GM21423 (cell line): ENCODE measurements at regions not wholly inside any gene's neighbourhood (a gene's known extent, or its start where the extent isn't known, plus 50 kb on each side); places are given as distances from the start of the nearest gene placed in this dataset.
"Not testable (repeated sequence)": the region's sequence is repeated elsewhere in the genome, so short reads cannot be mapped to it uniquely, and the experiment has no call there.

Experiments used
- ATAC-seq: cut with Tn5 transposase; IDR thresholded peaks from one replicate; pipeline ENCODE4 v1.9.1; 2021; ENCODE audit warnings: mild to moderate bottlenecking, moderate library complexity; ENCODE audit not compliant: unreplicated experiment

DNA sequence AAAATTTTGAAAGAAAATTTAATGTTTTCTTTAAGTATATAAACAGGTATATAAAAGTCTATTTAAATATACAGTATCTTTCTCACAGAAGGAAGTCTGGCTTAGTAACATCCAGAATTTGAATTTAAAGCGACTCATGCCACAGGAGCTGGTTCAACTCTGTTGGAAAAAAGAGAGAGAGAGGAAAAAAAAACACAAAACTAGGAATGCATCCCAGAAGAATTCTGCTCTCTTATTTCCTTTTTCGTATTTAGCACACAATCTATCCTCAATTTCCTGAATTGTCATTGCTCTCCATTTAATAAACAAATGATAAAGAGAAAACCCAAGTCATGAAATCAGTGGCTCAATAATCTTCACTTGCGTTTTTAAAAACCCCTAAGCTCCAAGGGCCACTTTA, 107.5 kb upstream of the SCAF8 start:
- no peak for ATAC-seq

DNA sequence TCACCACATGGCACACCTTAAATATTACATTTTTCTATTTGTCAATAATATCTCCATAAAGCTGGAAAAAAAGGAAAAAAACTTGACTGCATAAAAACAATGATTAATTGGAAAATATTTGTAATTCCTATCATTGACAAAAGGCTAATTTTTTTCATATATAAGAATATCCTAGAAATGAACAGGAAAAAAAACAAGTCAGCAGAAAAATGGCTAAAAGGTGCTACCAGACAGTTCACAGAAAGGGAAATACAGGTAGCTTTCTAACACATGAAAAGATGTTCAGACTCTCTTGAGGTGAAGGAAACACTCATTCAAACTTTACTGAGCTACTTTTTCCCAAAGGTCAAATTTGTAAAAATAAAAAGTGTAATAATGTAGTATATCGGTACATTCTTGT, 104.1 kb upstream of the SCAF8 start:
- no peak for ATAC-seq

DNA sequence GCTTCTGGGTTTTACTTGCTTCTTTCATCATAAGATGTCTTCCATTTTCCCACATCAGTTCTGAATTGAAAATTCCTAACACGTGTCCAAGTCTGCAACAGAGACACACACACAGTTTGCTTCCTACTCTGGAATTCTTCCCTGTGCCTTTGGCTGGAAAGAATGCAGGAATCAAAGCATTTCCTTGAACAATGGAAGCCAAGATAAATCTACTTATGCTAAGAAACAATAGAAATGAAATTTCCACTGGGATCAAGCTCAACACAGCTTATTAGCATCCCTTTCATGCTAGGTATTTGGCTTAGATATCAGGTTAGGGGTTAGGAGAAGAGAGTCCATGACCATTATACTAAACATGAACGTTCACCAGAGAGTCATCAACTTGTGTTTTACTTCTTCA, 101.1 kb upstream of the SCAF8 start:
- ATAC-seq = no peak

DNA sequence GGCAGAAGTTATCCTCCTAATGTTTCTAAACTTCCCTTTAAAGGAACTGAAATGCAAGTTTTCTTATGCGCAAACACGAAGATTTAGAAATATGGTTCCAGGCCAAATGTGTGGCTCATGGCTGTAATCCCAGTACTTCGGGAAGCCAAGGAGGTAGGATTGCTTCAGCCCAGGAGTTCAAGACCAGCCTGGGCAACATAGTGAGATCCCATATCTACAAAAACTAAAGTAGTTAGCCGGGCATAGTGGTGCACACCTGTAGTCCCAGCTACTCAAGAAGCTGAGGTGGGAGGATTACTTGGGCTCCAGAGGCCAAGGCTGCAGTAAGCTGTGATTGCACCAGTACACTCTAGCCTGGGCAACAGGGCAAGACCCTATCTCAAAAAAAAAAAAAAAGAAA, 95.8 kb upstream of the SCAF8 start:
- no peak for ATAC-seq

DNA sequence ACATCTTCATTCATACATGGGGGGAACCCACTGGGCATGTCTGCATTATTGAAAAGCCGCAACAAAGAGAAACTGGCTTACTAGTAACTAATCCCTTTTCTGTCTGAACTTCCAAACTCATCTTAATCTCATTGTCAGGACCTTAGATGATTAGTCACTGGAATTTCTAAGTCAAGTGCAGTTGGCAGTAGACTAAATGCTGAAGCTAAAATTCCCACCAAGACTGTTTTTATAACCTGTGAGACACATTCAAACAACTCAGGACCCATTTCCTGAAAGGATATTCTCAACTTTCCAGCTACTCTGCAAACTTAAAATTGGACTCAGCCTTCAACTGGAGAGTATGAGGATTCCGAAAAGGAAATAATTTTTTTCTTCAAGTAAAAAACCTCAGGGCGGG, 94.8 kb upstream of the SCAF8 start:
- no peak for ATAC-seq

DNA sequence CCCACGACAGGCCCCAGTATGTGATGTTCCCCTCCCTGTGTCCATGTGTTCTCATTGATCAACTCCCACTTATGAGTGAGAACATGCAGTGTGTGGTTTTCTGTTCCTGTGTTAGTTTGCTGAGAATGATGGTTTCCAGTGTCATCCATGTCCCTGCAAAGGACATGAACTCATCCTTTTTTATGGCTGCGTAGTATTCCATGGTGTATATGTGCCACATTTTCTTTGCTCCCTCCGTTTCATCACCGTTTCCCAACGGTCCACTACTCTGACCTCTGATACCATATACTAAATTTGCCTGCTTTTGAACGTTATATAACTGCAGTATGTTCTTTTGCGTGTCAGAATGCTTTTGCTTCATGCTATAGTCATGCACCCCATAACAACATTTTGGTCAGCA, 94.0 kb upstream of the SCAF8 start:
- not testable (repeated sequence) for ATAC-seq

DNA sequence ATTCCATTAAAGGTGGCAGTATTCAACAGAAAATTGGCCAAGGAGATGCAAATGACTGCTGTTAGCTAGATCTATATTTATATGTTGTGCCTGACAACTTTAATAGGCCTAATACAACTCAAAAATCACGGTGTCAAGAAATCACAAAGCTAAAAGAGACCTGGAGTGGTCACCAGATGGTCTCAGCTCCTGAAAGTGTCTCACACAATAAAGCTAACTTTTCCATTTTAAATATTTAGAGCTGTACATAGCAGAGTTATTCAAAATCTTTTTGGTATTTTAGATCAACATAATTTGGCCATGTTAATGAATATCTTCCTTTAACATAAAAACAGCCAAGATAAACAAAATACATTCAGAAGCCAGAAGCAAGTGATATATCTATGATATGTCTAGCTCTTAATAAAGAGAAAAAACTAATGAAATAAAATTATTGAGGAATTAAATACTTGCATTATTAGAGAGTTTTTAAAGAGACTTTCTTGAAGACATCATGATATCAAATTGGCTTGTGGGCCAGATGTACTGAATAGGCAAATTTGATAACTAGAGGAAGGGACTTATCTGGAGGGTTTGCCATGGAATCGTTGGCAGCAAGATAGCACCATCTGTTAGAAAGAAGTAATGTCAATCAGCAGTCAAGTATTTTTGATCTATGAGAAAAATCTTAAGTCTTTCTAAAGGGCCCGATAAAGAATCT, 84.9 kb upstream of the SCAF8 start:
- ATAC-seq = no peak

DNA sequence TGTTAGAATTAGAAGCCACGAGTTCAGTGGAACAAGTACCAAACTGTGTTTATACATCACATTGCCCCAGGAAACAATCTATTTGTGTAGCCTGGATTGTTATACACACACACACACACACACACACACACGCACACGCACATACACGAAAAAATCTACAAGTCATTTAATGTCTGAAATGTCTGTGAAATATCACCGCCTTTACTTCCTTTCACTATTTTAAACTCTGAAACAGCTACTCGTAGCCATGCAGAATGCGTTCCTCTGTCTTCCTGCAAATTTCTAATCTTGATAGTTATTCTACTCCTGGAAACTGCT, 84.4 kb upstream of the SCAF8 start:
- ATAC-seq = no peak

DNA sequence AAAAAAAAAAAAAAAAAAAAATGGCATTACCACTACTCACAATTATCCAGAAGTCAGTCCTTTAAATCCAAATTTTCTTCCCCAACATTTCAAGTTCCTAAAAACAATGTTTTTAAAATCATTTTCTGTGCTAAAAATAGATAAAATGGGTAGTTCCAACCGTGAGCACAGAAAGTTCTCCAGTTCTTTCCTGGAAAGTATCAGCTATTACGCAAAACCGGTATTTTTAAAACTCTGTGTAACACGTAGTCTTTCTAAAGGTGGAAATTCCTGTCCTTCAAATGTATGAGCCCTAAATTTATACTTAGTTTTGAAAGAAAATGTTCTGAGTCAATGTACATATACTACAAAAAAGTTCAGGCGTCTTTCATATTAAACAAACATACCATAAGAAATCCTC, 83.5 kb upstream of the SCAF8 start:
- no peak for ATAC-seq

DNA sequence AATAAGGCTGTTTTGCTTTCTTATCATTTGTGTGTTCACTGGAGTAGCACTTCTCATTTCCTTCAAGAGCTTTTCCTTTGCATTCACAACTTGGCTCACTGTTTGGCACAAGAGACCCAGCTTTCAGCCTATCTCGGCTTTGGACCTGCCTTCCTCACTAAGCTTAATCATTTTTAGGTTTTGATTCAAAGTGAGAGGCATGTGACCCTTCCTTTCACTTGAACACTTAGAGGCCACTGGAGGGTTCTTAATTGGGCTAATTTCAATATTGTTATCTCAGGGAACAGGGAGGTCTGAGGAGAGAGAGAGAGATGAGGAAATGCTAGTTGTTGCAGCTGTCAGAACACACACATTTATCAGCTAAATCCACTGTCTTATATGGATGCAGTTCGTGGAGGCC, 82.9 kb upstream of the SCAF8 start:
- ATAC-seq = no peak

DNA sequence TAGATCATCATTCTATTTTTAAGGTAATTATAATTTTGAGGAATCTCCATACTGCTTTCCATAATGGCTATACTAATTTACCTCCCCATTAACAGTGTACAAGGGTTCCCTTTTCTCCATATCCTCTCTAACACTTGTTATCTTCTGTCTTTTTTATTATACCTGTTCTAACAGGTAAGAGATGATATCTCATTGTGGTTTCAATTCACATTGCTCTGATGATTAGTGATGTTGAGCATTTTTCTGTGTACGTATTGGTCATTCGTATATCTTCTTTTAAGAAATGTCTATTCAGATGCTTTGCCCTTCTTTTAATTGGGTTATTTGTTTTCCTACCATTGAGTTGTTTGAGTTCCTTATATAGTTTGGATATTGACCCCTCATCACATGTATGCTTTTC, 81.6 kb upstream of the SCAF8 start:
- ATAC-seq = no peak

DNA sequence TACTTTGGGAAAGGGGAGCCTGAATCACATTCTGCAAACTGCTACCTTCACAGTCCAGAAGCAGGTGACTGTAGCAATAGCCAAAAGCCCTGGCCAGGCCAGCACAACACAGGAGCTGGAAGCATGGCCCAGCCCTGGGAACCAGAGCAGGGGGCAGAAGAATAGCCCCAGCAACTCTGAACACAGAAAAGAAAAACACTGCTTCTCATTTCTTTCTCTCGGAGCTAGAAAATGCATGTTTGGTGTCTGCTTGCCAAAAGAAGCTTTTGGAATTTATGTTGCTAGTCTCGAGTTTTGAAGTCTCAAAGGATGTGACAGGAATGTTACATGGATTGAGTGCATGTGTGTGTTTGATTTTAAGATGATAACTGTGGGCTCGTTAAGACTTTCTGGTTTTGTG, 79.8 kb upstream of the SCAF8 start:
- no peak for ATAC-seq

DNA sequence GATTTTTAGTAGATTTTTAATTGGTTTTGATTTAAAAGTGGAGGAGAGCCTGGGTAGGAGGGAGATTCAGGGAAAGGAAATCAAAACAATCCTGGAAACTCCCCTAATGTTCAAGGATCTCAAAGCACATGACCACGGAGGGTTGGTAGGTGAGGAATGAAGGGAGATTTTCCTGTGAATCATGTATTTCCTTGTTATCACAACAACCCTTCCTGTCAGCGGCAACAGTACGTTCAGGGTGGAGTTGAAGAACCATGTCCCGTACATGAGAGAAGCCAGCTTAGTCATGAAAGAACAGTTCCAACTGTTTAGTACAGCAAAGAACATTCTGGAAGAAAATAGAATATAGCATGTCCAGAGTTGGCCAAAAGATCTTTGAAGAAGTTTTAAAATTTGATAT, 79.4 kb upstream of the SCAF8 start:
- ATAC-seq = no peak

DNA sequence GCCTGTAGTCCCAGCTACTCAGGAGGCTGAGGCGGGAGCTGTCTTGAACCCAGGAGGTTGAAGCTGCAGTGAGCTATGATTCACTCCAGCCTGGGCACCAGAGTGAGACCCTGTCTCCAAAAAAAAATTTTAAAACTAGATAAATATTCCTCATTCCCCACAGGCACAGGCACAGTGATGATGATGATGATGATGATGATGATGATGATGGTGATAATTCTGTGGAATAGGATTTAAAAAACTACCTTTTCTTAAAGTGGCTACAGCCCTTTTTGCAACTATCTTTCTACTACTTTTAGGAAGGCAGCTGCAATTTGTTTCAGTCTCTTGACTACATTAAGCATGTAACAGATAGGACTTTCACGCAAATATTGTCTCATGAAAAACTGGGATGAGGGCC, 76.6 kb upstream of the SCAF8 start:
- no peak for ATAC-seq

DNA sequence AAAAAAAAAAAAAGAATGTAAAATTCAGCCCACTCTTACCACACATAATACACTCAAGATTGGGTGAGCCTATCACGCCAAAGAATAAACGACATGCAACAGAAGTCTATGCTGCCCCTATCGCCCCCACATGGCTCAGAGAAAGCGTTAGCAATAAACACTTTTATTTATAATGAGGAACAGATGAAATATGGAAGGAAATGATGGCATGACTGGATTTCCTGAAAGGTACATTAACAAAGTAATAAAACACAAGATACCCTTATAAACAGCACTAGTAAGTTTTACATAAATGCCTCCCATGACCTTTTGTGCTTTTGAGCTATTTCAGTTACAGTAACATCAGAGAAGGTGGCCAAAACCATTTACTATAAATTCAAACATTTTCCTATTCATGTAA, 71.4 kb upstream of the SCAF8 start:
- ATAC-seq = no peak

DNA sequence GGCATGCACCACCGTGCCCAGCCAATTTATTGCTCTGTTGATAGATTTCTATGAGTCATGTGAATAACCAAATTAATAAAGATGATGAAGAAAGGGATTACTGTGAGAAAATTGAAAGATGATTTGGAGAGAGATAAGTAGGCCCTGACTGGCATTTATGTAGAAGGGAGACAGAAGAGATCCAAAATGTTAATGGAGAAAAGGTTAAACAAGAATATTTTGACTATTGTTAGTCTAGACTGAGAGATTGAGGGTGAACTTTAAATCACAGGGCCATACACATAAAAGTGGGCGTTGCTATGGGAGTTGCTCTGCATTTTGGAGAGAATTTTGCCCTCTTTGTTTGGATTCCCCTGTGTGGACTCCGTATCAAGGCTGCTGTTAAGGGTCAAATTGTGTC, 68.9 kb upstream of the SCAF8 start:
- ATAC-seq = no peak

DNA sequence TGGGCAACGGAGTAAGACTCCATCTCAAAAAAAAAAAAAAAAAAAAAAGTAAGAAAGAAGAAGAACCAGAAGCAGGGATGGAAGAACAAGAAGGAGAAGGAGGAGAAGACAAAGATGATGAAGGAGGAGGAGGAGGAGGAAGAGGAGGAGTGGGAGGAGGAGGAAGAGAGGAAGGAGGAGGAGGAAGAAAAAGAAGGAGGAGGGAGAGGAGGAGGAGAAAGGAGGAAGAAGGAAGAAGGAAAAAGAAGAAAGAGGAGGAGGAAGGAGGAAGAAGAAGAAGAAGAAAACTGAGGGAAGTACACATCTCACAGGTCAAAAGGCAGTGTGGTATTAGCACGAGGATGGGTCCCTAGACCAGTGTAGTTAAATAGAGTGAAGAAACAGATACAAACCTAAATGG, 65.1 kb upstream of the SCAF8 start:
- no peak for ATAC-seq

DNA sequence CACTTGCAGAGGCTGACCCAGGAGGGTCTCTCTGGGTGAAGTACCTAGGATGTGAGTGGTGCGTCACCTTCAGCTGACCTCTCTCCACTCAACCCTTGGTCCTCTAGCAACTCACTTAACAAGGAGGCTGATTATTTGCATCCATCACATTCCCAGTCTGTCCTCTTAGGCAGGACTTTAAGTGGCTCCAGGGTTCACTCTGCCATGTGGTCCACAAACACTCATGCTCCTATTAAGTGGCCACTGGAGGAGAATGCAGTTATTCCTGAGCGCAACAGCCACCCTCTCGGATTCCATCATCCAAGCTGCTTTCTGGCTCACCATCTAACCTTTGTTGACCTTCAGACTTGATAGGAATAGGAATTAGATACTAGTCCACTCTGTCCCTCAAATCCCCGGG, 61.1 kb upstream of the SCAF8 start:
- no peak for ATAC-seq

DNA sequence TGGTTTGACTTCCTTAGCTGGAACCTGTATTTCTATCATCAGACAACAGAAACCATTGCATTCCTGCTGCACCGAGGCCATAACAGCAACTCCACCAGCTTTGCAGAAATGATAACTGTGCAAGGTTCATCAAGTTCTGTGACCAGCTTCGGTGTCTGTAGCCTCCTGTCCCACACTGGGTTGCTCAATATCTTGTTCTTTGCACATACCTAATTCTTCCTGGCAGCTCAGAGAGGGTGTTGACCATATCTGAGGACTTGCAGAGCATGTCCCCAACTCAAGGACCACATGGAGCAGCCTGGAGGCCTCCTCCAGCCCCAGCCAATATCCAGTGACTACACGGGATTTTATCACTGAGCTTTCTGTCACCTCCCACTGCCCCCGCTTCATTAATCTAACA, 59.3 kb upstream of the SCAF8 start:
- no peak for ATAC-seq

DNA sequence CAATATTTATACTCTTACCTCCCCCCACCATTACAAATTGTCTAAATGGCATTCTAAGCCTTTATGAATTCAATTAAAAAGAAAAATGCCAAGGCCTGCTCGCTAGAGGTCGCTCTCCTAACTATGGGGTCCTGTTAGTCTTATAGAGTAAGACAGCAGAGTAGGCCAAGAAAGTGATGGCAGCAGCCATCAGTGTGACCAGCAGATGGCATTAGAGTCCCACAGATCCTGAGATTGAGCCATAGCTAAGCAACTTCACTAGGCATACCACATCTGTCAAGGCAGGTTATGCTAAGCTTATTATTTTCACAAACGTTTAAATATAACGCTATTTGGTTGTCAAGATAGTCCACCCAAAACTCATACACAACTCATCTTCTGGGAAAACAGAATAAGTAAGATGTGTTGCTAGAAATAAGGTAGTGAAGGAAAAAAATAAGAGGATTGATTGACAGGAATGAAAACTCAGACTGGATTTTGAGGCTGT, 57.6 kb upstream of the SCAF8 start:
- peak; percentile 100 for ATAC-seq

DNA sequence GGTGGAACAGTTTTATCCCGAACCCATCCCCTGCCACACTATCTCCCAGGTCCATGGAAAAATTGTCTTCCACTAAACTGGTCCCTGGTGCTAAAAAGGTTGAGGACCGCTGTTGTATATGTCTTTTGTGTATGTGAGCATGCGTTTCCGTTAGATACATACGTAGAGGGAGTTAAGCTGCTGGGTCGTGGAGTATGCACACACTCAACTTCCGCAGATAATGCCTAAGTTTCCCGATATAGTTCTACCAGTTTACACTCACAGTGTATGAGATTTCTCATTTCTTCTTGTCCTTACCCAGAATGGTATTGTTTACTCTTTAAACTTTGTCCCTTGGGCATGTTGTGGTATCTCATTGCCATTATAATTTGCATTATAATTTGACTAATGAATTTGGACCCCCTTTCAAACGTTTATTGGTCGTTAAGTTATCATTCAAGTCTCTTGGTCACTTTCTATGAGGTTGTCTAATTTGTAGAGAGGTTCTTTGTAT, 50.5 kb upstream of the SCAF8 start:
- ATAC-seq = no peak
